Activated CD4-positive, alpha-beta T cell treated with anti-CD3 and anti-CD28 coated beads, Interleukin-2, amount 50 U/mL, for 24 hours (primary cell): ENCODE measurements at regions not wholly inside any gene's neighbourhood (a gene's known extent, or its start where the extent isn't known, plus 50 kb on each side); places are given as distances from the start of the nearest gene placed in this dataset.

Experiments
- DNase-seq, 2 donors: peaks; one replicate each; pipeline ENCODE4 v3.0.0-alpha.2; 2020; ENCODE audit warnings: low read depth in 1 of 2, low spot score in 1 of 2

GRCh38 chr4:151946718-151947117, 185.9 kb upstream of the GATB start:
- DNase-seq: no peak

DNA sequence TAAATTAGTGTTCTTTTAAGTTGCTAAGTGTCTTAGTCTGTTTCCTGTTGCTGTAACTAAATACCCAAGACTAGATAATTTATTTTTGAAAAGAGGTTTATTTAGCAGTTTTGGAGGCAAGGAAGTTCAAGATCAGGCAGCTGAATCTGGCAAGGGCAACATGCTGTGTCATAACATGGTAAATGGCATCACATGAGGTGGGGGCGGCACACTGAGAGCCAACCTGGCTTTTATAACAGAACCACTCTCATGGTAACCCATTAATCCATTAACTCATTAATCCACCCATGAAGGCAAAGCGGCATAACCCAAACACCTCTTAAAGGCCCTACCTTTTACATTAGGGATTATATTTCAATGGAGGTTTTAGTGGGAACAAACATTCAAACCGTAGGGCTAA, 182.2 kb upstream of the GATB start:
- no peak for DNase-seq

GRCh38 chr4:151940926-151941617, 180.3 kb upstream of the GATB start:
- no peak for DNase-seq

DNA sequence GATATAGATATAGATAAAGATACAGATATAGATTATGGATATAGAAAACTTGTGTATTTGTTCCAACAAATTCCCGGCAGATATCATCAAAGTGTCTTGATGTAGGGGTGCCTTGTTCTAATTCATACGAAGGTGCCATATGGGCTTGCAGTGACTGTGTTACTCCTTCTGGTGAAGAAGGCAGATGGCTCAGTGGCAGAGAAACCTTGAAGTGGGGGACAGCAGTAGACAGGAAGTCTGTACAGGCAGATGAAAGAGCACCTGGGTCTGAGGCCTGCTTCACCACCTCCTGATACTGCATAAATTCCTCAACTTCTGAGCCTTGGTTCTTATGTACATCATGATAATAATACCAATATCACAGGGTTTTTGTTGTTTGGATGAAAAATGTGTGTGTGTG, 179.5 kb upstream of the GATB start:
- no peak for DNase-seq

- no peak for DNase-seq
These were observed 178.9 kb upstream of the GATB start for GRCh38 chr4:151939670-151940069.

DNA sequence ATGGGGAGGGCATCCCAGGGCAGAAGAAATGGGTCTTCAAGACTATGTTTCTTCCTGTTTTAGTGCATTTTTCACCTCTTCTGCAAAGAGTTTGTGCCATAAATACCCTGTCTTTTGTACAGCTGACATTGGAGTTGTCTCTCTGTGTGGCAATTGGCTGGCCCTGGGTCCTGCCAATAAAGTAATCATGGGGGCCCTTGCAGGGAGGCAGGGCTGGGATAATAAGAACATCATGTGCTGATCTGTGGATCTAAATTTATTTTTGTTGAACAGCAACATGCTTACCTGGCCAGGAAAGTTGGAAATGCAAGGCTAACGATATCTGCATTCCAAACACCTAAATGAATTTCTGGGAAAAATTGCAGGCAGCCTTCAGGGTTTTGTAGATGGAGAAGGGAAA, 174.6 kb upstream of the GATB start:
- no peak for DNase-seq

DNA sequence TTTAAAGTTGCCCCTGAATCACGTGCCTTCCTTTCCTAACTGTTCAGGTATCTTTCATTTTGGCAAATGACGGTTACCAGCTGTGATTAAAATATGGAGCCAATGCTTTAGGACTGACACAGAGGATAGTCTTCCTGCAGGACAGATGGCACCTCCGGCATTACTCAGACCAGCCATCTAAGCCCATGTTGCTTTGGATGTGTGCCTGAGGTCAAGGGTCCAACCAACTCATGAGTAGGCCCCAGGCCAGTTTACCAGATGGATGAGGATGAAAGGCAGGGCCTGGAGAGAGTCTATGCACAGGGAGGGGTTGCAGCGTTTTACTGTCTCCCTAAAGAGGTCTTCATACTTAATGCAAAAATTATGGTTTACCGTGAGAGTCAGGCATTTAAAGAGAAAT, 174.0 kb upstream of the GATB start:
- no peak for DNase-seq

DNA sequence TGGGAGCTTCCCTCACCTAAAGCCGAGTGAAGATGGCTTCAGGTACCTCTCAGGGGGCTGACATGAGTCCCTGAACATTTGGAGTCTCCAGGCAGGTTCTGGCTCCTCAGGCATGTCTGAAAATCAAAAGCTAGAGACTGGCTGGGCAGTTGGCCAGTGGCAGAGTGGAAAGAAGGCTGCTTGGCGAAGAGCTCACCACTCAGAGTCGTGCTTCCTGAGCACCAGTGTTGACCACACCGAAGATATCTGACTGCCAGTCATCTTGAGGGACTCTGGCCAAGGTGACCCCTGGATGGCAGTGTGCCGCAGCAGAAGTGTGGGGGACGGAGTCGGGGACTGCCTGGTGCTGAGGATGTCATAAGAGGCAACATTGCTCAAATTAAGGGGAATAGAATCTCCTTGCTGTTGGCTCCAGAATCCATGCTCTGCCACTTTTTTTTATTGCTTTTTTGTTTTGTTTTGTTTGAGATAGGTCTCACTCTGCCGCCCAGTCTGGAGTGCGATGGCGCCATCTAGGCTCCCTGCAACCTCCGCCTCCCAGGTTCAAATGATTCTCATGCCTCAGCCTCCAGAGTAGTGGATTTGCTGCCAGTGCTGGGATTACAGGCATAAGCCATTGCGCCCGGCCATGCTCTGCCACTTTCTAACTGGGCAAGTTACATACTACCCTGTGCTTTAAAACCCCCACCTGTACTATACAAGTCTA, 172.5 kb upstream of the GATB start:
- no peak for DNase-seq

DNA sequence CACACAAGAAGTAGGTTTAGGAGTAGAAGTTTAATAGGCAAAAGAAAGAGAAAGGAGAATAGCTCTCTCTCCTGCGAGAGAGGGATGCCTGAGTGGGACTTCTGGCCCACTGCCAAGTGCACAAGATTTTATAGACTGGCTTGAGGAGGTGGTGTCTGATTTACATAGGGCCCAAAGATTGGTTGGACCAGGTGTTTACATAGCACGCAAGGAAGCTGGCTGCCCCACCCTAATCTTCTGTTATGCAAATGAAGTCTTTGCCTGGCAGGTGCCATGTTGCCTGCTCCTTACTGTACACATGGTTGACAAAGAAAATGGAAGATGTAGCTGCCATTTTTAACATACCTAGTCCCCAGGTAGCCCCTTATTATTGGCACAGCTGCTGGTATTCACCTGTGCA, 170.8 kb upstream of the GATB start:
- DNase-seq: no peak

- no peak for DNase-seq
These were observed 169.6 kb upstream of the GATB start for GRCh38 chr4:151930372-151930771.

DNA sequence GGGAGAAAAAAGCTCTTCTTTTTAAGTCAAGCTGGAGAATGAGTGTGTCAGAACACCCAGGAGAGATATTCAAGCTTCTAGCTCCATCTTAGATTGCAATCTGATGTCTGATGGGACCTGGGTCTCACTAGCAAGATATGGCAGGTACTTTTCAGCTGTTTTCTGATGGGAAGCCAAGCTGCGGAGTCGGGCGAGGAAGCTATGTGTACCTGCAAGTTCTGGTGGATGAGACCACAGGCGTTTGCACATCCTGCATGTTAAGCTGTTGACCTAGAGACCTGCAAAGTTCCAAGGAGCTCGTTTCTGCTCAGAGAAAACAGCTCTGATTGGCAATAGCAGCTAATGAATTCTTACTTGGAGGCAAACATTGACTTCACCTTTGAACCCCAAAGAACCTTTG, 167.3 kb upstream of the GATB start:
- no peak for DNase-seq

- no peak for DNase-seq
These were observed 162.0 kb upstream of the GATB start for GRCh38 chr4:151922811-151923210.

- DNase-seq: no peak
These were observed 161.5 kb upstream of the GATB start for GRCh38 chr4:151922306-151922705.

DNA sequence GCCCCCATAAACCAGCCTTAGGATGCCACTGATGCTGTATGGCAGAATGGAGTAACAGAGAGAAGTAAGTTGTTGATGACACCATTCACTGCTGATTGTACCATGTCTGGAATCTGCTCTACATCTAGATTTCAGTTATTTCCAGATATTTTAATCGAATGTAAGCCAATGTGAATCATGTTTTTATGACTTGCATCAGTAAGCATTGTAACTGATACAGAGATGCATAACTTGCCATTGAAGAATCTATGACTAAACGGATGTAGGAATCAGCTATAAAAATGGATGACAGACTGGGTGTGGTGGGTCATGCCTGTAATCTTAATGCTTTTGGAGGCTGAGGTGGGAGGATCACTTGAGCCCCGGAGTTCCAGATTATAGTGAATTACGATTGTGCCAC, 161.0 kb upstream of the GATB start:
- no peak for DNase-seq

GRCh38 chr4:151921386-151921785, 160.6 kb upstream of the GATB start:
- no peak for DNase-seq

GRCh38 chr4:151917145-151917734, 156.4 kb upstream of the GATB start:
- no peak for DNase-seq

GRCh38 chr4:151912632-151913031, 151.8 kb upstream of the GATB start:
- DNase-seq: no peak

GRCh38 chr4:151911970-151912369, 151.2 kb upstream of the GATB start:
- no peak for DNase-seq

DNA sequence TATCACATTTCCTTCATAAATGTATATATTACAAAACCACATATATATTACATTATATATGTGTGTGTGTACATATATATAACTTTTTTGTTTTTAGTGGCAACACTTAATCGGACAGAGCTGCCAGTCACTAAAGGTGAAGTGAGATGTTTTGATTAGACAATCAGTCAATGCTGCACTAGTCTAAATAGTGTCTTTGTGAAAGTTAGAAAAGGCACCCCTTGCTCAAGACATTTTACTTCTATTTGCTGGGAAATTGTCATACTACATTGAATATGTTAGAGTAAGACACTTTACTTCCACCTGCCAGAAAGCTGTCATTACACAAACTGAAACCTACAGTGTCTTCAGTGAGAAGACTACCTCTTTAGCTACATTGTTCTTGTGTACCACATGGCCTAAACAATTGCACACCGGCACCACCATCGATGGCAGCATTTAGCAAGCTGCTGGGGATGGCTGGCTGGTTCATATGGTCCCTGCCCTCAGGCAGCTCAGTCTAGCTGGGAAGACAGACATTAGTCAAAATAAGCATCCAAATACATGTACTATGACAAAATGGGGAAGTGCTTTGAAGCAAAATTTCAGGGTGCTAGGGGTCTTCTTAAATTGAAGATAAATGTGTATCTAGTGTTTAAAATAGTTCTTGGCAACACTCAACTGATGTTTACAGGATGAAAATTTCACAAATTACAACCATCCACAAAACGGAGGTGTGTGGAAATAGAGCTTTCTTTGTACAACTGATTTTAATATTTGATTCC, 148.1 kb upstream of the GATB start:
- DNase-seq: no peak

- DNase-seq: no peak
These were observed 147.4 kb upstream of the GATB start for GRCh38 chr4:151908201-151908600.

DNA sequence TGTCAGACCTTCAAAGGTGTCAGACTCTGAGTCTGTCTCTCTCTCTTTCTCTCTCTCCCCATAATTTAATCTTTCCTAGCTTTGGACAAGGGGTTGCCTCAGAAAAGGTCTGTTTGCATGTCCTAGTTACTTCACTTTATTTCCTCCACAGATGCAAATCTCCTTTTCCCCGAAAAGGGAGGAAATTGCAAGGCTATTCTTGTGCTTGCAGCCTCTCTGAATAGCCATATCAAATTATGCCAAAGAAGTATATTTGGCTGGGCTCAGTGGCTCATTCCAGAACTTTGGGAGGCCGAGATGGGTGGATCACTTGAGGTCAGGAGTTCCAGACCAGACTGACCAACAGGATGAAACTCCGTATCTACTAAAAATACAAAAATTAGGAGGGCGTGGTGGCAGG, 145.6 kb upstream of the GATB start:
- no peak for DNase-seq

DNA sequence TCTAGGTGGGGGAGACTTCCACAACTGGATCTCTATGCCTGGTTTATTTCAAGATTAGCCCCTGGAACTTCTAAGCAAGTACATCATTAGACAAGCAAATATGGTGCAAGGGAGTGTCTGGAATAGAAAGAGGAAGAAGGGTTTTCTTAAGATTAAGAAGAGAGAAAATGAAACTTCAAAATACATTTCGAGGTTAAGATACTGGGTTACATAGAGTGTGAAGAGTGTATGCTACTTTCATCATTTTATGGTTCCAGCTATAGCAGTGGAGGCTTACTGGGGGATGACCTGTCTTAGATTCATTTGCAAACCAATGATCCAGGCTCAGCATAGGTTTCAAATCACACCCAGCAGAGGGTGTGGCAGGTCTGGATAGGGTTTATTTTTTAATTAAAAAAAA, 144.4 kb upstream of the GATB start:
- no peak for DNase-seq
